B cell (primary cell): ENCODE measurements at regions not wholly inside any gene's neighbourhood (a gene's known extent, or its start where the extent isn't known, plus 50 kb on each side); places are given as distances from the start of the nearest gene placed in this dataset.
A peak's percentile ranks its signal among the peaks of the same experiment; 100 is the strongest.

Experiments used
- EZH2 ChIP-seq: IDR thresholded peaks from 2 replicates; pipeline ENCODE4 v1.6.1; 2012; ENCODE audit warnings: borderline replicate concordance, low read depth, mild to moderate bottlenecking, moderate library complexity, low read length; ENCODE audit not compliant: insufficient read depth, poor library complexity, severe bottlenecking
- TF ChIP-seq, protein P1 (sequence below): fragments of 200-600 bp; IDR thresholded peaks from one replicate; pipeline ENCODE4 v1.8.0; 2022; ENCODE audit warnings: antibody characterized with exemption, mild to moderate bottlenecking

DNA sequence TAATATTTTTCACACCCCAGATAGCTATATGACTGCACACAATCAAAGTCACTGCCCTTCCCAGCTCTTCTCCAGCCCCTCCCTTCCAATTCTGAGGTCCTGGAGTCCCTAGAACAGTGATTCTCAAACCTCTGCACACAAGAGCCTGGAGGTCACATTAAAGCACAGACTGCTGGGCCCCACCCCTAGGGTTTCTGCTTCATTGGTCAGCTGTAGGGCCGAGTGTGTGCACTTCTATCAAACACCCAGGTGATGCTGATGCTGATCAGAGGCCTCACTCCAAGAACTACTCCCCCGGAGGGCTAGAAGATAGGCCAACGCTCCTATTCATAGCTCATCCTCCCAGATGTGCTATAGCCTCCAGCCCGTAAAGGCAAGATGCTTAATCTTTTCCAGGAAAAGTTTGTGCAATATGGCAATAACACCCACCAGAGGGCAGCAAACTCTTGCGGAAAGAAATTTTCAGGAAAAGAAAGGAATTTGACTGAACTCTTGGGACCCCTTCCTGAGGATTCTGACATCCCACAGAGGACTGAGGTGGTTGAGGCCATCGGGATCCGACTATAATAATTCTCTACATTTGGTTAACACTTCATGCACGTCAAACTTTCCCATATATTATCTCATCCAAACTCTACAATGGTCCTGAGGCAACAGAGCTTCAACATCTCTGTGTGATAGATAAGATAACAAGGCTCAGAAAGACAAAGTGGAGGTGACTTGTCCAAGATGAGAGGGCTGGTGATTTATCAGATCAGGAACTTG, 194.2 kb upstream of the PKDCC start:
- TF ChIP-seq, protein P1, sequence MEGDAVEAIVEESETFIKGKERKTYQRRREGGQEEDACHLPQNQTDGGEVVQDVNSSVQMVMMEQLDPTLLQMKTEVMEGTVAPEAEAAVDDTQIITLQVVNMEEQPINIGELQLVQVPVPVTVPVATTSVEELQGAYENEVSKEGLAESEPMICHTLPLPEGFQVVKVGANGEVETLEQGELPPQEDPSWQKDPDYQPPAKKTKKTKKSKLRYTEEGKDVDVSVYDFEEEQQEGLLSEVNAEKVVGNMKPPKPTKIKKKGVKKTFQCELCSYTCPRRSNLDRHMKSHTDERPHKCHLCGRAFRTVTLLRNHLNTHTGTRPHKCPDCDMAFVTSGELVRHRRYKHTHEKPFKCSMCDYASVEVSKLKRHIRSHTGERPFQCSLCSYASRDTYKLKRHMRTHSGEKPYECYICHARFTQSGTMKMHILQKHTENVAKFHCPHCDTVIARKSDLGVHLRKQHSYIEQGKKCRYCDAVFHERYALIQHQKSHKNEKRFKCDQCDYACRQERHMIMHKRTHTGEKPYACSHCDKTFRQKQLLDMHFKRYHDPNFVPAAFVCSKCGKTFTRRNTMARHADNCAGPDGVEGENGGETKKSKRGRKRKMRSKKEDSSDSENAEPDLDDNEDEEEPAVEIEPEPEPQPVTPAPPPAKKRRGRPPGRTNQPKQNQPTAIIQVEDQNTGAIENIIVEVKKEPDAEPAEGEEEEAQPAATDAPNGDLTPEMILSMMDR = peak; percentile 44
- no peak for TF ChIP-seq EZH2
